Urothelium cell line (cell line): ENCODE measurements at regions not wholly inside any gene's neighbourhood (a gene's known extent, or its start where the extent isn't known, plus 50 kb on each side); places are given as distances from the start of the nearest gene placed in this dataset.

ENCODE experiments used
- DNase-seq: peaks from one replicate; pipeline ENCODE4 v3.0.0; 2011; ENCODE audit warnings: low spot score, mixed read lengths
- FAIRE-seq: peaks from 2 replicates; lab custom pipeline; 2011; peaks lifted over from hg19 to GRCh38; lab: Jason Lieb, UNC

DNA sequence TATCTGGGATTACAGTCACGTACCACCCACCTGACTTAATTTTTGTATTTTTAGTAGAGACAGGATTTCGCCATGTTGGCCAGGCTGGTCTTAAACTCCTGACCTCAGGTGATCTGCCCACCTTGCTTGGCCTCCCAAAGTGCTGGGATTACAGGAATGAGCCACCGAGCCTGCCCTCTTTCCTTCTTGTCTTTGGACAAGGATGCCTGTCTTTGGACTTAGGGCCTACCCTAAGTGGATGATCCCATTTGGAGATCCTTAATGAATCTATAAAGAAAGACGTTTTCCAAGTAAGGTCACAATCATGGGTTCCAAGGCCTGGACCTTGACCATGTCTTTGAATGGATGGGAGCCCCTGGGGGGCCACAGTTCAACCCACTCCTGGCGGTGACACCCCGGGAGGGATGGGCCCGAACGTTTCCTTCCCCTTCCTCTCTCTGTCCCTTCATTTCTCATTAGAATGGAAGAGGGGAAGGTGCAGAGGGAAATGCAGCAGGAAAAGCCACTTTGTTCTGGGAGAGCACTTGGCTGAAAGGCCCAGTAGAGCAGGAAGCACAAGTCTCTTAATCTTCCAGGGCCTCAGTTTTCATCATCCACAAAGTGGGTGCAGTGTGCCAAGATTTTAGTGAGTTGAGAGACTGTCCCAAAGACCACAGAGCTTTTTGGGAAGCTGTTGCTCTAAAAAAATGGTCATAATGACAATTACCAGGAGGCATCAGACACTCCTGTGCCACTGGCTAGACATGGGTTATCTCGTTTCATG, 353.3 kb downstream of the SEC14L1 start:
- DNase-seq (no peak), FAIRE-seq (peak; percentile 23)

GRCh38 chr17:77494664-77495435, 354.1 kb downstream of the SEC14L1 start:
- FAIRE-seq (peak; percentile 71), DNase-seq (peak; percentile 91)

- no peak for DNase-seq
- FAIRE-seq, result no peak
Measured at GRCh38 chr17:77495575-77495974, 354.8 kb downstream of the SEC14L1 start.

DNA sequence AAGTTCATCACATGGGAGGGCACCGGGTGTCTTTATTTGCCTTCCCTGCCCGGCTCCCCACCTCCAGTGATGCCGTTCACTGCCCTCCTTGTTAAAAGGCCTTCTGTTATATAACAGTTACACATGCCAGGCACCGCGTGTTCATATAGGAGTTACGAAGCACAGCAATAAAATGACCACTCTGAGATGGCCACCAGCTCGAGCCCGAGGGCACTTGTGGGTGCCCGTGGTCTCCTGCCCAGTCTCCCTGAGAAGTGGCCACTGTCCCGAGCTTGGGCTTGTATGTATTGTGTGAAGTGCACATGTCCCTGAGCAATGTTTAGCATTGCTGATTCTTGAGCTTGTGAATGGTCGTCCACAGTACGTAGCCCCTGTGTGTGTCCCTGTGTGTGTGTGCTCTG, 355.6 kb downstream of the SEC14L1 start:
- DNase-seq (no peak), FAIRE-seq (peak; percentile 53)

DNA sequence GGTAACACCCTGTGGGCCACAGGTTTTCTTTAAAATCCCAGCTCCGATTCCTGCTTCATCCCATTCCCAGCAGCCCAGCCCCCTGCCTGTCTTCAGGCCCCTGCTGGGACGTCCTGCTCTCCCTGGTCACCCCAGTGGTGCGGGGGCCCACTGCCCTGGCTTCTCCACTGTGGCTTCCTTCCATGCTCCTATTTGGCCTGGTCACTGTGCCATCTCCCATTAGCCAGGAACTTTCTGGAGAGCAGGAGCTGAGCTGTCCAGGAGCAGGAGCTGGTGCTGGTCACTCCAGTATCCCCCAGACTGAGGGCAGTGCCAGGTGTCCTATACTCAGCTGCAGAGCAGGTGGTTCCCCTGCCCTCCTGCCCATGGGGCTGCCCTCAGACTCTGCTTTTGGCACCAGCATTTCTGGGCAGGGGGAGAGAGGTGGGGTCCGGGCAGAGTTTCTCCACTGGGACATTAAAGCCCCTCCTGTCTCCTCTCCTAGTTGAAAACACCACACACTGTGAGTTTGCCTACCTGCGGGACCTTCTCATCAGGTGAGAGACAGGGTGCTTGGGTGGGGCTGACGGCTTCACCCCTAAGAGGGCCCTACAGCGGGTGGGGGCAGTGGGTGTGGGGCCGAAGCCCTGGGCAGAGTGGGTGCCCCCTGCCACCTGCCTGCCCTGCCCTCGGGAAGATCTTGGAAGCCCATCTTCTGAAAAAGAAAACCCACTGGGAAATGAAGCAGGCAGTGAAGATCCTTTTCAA, 356.2 kb downstream of the SEC14L1 start:
- DNase-seq, result no peak
- peak; percentile 58 for FAIRE-seq

- DNase-seq (no peak), FAIRE-seq (no peak)
Measured at GRCh38 chr17:77497578-77497934, 356.8 kb downstream of the SEC14L1 start.

DNA sequence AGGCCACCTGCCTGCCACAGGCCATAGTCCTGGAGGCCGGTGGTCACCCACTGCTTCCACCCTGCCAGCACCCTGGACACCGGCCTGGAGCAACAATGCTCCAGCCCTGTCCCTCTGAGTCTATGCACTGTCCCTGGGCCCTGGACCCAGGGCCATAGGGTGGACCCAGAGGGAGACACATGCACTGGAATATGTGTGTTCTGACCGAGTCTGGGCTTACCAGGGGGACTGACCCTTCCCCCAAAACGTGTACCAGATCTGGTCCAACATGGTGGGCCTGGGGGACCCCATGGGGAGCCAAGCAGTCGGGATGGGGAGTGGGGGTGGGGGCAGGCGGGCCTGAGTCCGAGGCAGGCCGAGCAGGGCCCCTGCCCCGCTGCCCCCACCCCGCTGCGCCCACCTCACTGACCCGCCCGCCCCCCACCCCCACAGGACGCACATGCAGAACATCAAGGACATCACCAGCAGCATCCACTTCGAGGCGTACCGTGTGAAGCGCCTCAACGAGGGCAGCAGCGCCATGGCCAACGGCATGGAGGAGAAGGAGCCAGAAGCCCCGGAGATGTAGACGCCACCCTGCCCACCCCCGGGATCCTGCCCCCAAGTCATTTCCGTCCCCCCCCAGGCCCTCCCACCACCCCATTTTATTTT, 357.4 kb downstream of the SEC14L1 start:
- DNase-seq (no peak), FAIRE-seq (no peak)

DNA sequence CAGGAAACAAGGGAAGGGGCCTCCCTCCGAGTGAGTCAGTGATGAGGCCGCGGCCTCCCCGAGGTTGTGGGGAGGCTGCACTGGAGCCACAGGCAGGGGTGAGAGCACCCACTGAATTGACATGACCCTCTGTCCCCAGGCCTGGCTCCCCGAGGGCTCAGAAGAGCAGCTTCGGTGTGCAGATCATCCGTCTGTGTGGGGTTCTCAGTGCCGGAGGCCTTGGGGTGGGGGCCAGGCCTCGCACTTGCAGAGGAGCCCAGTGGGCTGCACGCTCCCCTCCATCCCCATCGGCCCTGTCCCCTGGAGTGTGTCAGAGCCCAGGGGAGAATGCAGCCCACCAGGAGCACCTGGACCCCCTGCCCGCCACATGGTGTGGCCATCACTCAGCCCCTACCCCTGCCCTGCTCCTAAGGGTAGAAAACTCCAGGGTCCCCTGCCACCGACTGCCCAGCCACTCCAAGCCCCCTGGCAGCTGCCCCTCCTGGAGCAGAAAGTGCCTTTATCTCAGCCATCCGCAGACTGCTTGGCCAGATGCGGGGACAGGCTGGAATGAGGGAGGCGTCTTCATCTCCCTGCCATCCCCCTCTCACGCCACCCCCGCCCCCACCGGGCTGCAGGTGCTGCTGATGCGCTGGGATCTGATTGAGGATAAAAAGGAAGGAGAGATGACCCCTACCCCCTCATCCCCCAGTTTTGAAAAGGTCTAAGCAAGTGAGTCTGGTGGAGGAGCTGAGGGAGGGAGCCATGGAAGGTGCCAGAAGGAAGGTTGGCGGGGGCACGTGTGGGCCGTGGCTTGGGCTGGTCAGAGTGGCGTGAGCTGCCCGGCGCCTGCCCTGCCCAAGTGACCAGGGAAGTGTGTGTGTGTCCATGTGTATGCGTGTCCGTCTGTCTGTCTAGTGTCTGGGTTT, 358.3 kb downstream of the SEC14L1 start:
- FAIRE-seq, result no peak

DNA sequence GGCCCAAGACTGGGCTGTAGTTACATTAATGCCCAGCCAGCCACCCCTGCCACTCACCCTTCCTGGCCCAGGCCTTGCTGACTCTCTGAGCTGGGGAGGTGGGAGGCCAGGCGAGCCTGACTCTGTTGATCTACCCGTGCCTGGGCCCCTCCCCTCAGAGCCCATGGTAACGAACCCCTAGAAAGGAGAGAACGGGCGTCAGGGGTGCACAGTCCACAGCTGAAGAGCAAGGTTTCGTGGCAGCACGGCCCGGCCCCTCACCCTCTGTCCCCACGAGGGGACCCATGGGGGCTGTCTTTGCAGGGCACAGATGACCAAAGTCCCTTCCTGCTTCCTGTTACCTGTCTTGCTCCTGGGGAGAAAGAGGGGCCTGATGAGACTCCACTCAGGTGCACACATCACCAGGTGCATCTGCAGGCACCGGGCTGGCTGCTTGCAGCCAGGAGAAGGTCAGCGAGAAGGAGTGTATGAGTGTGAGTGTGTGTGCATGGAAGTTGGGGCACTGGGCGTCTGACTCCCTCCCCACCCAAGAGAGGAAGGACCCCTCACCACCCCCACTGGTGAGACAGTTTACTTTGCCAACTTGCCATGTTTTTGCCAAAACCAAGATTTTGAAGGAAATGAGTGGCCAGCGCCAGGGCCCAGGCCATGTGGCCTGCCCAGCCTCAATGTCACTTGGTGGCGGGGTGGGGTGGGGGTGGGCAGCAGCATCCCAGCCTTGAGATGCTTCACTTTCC, 359.1 kb downstream of the SEC14L1 start:
- DNase-seq (no peak), FAIRE-seq (no peak)

More for the DNA sequence above, 358.3 kb downstream of the SEC14L1 start:
- no peak for DNase-seq

- DNase-seq, result no peak
- no peak for FAIRE-seq
Measured at GRCh38 chr17:77501101-77501566, 360.4 kb downstream of the SEC14L1 start.

DNA sequence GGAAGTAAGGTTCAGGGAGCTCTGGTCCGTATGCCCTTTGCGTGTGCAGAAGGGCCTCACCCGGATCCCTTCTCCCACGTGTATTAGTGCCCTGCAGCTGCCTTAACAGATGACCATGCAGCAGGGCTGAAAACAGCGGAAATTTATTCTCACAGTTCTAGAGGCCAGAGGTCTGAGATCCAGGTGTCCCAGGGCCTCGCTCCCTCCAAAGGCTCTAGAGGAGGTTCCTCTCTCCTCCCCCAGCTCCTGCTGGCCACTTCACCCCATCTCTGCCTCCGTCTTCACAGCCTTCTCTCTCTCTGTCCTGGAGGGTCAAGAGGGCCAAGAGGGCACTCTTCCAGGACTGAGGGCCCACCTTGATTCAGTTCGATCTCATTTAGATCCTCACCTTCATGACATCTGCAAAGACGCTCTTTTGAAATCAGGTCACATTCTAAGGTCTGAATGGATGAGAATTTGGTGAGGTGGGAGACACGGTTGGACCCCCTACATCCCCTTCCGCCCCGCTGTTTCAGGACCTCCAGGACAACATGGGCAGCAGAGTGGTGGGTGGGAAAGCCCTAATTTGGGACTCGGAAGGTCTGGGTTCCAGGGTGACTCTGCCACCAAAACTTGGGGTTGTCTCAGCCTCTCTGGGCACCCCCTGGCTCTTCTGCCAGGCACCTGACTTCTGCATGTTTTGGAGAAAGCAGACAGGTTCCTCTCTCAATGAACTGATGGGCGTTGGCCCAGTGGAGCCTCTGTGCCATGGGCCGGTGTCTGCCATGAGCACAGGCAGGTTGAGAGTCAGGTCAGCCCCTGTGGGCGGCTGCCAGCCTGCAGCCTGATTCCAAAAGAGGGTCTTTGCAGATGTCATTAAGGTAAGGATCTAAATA, 361.2 kb downstream of the SEC14L1 start:
- DNase-seq (no peak), FAIRE-seq (no peak)

DNA sequence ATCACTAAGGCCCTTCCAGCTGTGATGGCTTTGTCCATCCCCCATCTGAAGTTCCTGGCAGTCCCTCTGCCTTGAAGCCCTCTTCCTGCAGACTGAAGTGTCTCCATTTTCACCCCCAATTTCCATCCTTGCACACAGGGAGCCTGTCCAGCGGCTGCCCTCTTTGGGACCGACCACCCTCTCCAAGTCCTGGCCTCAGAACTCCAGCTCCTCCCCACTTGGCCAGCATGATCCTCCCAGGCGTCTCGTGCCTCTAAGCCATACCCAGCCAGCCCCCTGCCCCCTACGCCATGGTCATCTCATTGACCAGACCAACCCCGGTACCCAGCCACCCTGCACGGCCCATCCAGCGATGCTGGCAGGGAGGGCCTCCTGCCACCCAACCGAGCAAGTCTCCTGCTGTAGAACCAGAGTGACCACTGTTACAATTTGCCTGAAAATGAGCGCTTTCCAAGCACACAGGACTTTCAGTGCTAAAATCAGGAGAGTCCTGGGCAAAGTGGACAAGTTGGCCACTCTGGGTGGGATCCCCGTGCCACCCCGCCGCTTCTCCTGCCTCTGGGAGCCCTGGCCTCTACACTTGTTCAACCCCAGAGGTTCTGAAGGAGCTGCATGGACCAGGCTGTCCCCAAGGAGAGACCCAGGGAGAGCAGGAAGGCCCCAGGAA, 362.0 kb downstream of the SEC14L1 start:
- FAIRE-seq, result no peak
- no peak for DNase-seq

GRCh38 chr17:77503293-77503655, 362.5 kb downstream of the SEC14L1 start:
- DNase-seq (no peak), FAIRE-seq (no peak)

- FAIRE-seq, result no peak
Measured at GRCh38 chr17:77503916-77504651, 363.3 kb downstream of the SEC14L1 start.

DNA sequence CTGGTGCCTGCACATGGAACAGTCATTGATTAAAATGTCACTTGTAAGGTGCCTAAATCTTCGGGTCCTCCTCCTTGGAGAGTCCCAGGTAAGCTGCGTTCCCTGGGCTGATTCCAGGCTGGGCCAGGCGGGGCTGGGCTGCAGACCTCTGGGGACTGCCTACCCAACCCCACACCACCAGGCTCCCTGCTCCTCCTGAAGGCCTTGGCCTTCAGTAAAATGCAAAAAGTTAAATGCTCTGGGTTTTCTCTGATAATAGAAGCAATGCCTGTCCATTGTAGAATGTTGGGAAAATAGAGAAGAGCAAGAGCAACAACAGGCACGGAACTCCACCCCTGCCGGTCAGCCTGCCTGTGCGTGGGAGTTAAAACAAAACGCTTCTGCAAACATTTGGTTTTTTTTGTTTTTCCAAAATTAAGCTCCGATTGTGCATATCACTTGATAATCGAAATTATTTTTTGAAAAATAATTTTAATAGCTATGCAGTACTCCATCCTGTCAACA, 363.9 kb downstream of the SEC14L1 start:
- no peak for DNase-seq
- no peak for FAIRE-seq

More at GRCh38 chr17:77503916-77504651, 363.3 kb downstream of the SEC14L1 start:
- DNase-seq, result no peak

DNA sequence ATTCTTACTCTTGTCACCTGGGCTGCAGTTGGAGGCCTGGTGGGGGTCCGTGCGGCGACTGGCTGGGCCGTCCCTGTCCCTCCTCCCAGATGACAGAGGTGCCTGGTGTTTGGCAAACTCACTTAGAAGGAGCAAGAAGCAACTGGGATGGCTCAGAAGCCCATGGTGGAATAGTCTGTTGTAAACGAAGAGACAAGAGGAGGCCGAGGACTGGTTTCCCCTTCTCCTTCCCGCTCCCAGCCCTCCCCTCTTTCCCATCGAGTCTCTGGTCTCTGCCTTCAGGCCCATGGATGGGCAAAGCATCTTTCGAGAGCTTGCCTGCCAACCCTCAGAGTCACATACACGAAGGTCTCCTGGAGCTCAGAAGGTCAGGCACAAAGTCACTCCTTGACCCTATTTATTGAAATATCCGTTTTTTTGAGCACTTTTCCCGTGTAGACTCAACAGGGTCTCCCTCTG, 364.4 kb downstream of the SEC14L1 start:
- no peak for FAIRE-seq
- no peak for DNase-seq
